ENCODE measurements at regions not wholly inside any gene's neighbourhood (a gene's known extent, or its start where the extent isn't known, plus 50 kb on each side); places are given as distances from the start of the nearest gene placed in this dataset.

- no peak for TF ChIP-seq JUND (IDR thresholded peaks at IDR 0.05; ENCODE audit: low read depth)
- no peak for DNase-seq (ENCODE audit: low read depth in 1 of 2, low spot score in 1 of 2)
- in situ Hi-C loops (cut with HindIII; ENCODE audit: low pct_unique_long_range_greater_than_20kb, low sequenced_read_pairs), result no loop called here
Observed at GRCh38 chr2:22753476-22753875, 631.5 kb upstream of the KLHL29 start.

GRCh38 chr2:22756276-22757043 lies 628.5 kb upstream of the KLHL29 start:
- in situ Hi-C loops (cut with HindIII; ENCODE audit: low pct_unique_long_range_greater_than_20kb, low sequenced_read_pairs), result no loop called here
- no peak for DNase-seq (ENCODE audit: low read depth in 1 of 2, low spot score in 1 of 2)
- no peak for TF ChIP-seq JUND (IDR thresholded peaks at IDR 0.05; ENCODE audit: low read depth)

- no peak for DNase-seq (ENCODE audit: low read depth in 1 of 2, low spot score in 1 of 2)
- no peak for TF ChIP-seq JUND (IDR thresholded peaks at IDR 0.05; ENCODE audit: low read depth)
- in situ Hi-C loops (cut with HindIII; ENCODE audit: low pct_unique_long_range_greater_than_20kb, low sequenced_read_pairs), result no loop called here
Observed at GRCh38 chr2:22769497-22769896, 615.5 kb upstream of the KLHL29 start.

- TF ChIP-seq JUND (IDR thresholded peaks at IDR 0.05; ENCODE audit: low read depth), result no peak
- in situ Hi-C loops (cut with HindIII; ENCODE audit: low pct_unique_long_range_greater_than_20kb, low sequenced_read_pairs), result no loop called here
- DNase-seq (ENCODE audit: low read depth in 1 of 2, low spot score in 1 of 2), result no peak
Observed at GRCh38 chr2:22784566-22784965, 600.4 kb upstream of the KLHL29 start.

- no peak for DNase-seq (ENCODE audit: low read depth in 1 of 2, low spot score in 1 of 2)
- no peak for TF ChIP-seq JUND (IDR thresholded peaks at IDR 0.05; ENCODE audit: low read depth)
- in situ Hi-C loops (cut with HindIII; ENCODE audit: low pct_unique_long_range_greater_than_20kb, low sequenced_read_pairs), result no loop called here
Observed at GRCh38 chr2:22786817-22787216, 598.2 kb upstream of the KLHL29 start.

GRCh38 chr2:22787745-22788144 lies 597.2 kb upstream of the KLHL29 start:
- no peak for DNase-seq (ENCODE audit: low read depth in 1 of 2, low spot score in 1 of 2)
- in situ Hi-C loops (cut with HindIII; ENCODE audit: low pct_unique_long_range_greater_than_20kb, low sequenced_read_pairs), result no loop called here

GRCh38 chr2:22788749-22789327 lies 596.1 kb upstream of the KLHL29 start:
- no peak for DNase-seq (ENCODE audit: low read depth in 1 of 2, low spot score in 1 of 2)
- TF ChIP-seq JUND (IDR thresholded peaks at IDR 0.05; ENCODE audit: low read depth), result no peak
- in situ Hi-C loops (cut with HindIII; ENCODE audit: low pct_unique_long_range_greater_than_20kb, low sequenced_read_pairs), result no loop called here

More at GRCh38 chr2:22787745-22788144, 597.2 kb upstream of the KLHL29 start:
- no peak for TF ChIP-seq JUND (IDR thresholded peaks at IDR 0.05; ENCODE audit: low read depth)

GRCh38 chr2:22795287-22795866 lies 589.6 kb upstream of the KLHL29 start:
- TF ChIP-seq JUND (IDR thresholded peaks at IDR 0.05; ENCODE audit: low read depth), result no peak
- no peak for DNase-seq (ENCODE audit: low read depth in 1 of 2, low spot score in 1 of 2)
- in situ Hi-C loops (cut with HindIII; ENCODE audit: low pct_unique_long_range_greater_than_20kb, low sequenced_read_pairs), result no loop called here

- in situ Hi-C loops (cut with HindIII; ENCODE audit: low pct_unique_long_range_greater_than_20kb, low sequenced_read_pairs), result no loop called here
- no peak for TF ChIP-seq JUND (IDR thresholded peaks at IDR 0.05; ENCODE audit: low read depth)
- no peak for DNase-seq (ENCODE audit: low read depth in 1 of 2, low spot score in 1 of 2)
Observed at GRCh38 chr2:22798386-22798785, 586.6 kb upstream of the KLHL29 start.

- in situ Hi-C loops (cut with HindIII; ENCODE audit: low pct_unique_long_range_greater_than_20kb, low sequenced_read_pairs), result no loop called here
- DNase-seq (ENCODE audit: low read depth in 1 of 2, low spot score in 1 of 2), result no peak
- TF ChIP-seq JUND (IDR thresholded peaks at IDR 0.05; ENCODE audit: low read depth), result no peak
Observed at GRCh38 chr2:22800412-22800811, 584.6 kb upstream of the KLHL29 start.

- DNase-seq (ENCODE audit: low read depth in 1 of 2, low spot score in 1 of 2), result no peak
- TF ChIP-seq JUND (IDR thresholded peaks at IDR 0.05; ENCODE audit: low read depth), result no peak
- in situ Hi-C loops (cut with HindIII; ENCODE audit: low pct_unique_long_range_greater_than_20kb, low sequenced_read_pairs), result no loop called here
Observed at GRCh38 chr2:22801071-22801470, 583.9 kb upstream of the KLHL29 start.

GRCh38 chr2:22801970-22802369 lies 583.0 kb upstream of the KLHL29 start:
- in situ Hi-C loops (cut with HindIII; ENCODE audit: low pct_unique_long_range_greater_than_20kb, low sequenced_read_pairs), result no loop called here
- DNase-seq (ENCODE audit: low read depth in 1 of 2, low spot score in 1 of 2), result no peak
- TF ChIP-seq JUND (IDR thresholded peaks at IDR 0.05; ENCODE audit: low read depth), result no peak

GRCh38 chr2:22807872-22808271 lies 577.1 kb upstream of the KLHL29 start:
- no peak for TF ChIP-seq JUND (IDR thresholded peaks at IDR 0.05; ENCODE audit: low read depth)
- in situ Hi-C loops (cut with HindIII; ENCODE audit: low pct_unique_long_range_greater_than_20kb, low sequenced_read_pairs), result no loop called here
- no peak for DNase-seq (ENCODE audit: low read depth in 1 of 2, low spot score in 1 of 2)
